GM23338 (cell line): ENCODE measurements at regions not wholly inside any gene's neighbourhood (a gene's known extent, or its start where the extent isn't known, plus 50 kb on each side); places are given as distances from the start of the nearest gene placed in this dataset.

Source experiments
- ATAC-seq: fragments of 200-7000 bp; cut with Tn5 transposase; 3 replicates; pipeline ENCODE4 v1.9.1; 2020
- DNase-seq: peaks from one replicate; pipeline ENCODE4 v3.0.0-alpha.2; 2015; ENCODE audit warnings: low spot score
- H2AFZ ChIP-seq: fragments of 200-600 bp; sonication (generic); 2 replicates; pipeline ENCODE4 v1.8.0; 2016; ENCODE audit warnings: antibody characterized with exemption, mild to moderate bottlenecking, moderate library complexity
- H3F3A ChIP-seq: fragments of 200-600 bp; sonication (generic); replicated peaks from 2 replicates; pipeline ENCODE4 v1.8.0; 2017; ENCODE audit warnings: antibody characterized with exemption, mixed run types, low read depth
- H3K27ac ChIP-seq: fragments of 200-600 bp; sonication (generic); 2 replicates; pipeline ENCODE4 v1.6.1; 2016; ENCODE audit warnings: low read depth
- H3K27me3 ChIP-seq: fragments of 200-600 bp; sonication (generic); 2 replicates; pipeline ENCODE4 v1.8.0; 2016; ENCODE audit warnings: mild to moderate bottlenecking, mixed run types, moderate library complexity; ENCODE audit not compliant: insufficient read depth
- H3K36me3 ChIP-seq: fragments of 200-600 bp; sonication (generic); 2 replicates; pipeline ENCODE4 v1.8.0; 2016; ENCODE audit warnings: mild to moderate bottlenecking; ENCODE audit not compliant: insufficient read depth
- H3K4me1 ChIP-seq: fragments of 200-600 bp; sonication (generic); 2 replicates; pipeline ENCODE4 v1.8.0; 2016; ENCODE audit warnings: mild to moderate bottlenecking, moderate library complexity; ENCODE audit not compliant: insufficient read depth
- H3K4me2 ChIP-seq: fragments of 200-600 bp; sonication (generic); 2 replicates; pipeline ENCODE4 v1.7.1; 2017; ENCODE audit warnings: mixed run types
- H3K4me3 ChIP-seq: fragments of 200-600 bp; sonication (generic); 2 replicates; pipeline ENCODE4 v1.6.1; 2016; ENCODE audit warnings: mixed run types
- H3K79me2 ChIP-seq: fragments of 200-600 bp; sonication (generic); replicated peaks from 2 replicates; pipeline ENCODE4 v1.8.0; 2017; ENCODE audit warnings: mild to moderate bottlenecking; ENCODE audit not compliant: insufficient read depth
- H3K9me2 ChIP-seq: fragments of 200-600 bp; sonication (generic); 2 replicates; pipeline ENCODE4 v1.8.0; 2017; ENCODE audit not compliant: insufficient read depth
- H4K20me1 ChIP-seq: fragments of 200-600 bp; sonication (generic); replicated peaks from 2 replicates; pipeline ENCODE4 v1.8.0; 2017; ENCODE audit warnings: mild to moderate bottlenecking; ENCODE audit not compliant: insufficient read depth
- H3K27ac Mint-ChIP-seq: 2 replicates; pipeline ENCODE4 v1.8.0; 2020; ENCODE audit warnings: inconsistent platforms, mild to moderate bottlenecking, moderate library complexity, mixed read lengths
- H3K27me3 Mint-ChIP-seq: 3 replicates; pipeline ENCODE4 v1.8.0; 2022; ENCODE audit warnings: low read depth, mild to moderate bottlenecking, moderate library complexity, mixed read lengths, inconsistent platforms; ENCODE audit not compliant: insufficient read depth, poor library complexity
- H3K36me3 Mint-ChIP-seq: 3 replicates; pipeline ENCODE4 v1.8.0; 2021; ENCODE audit warnings: low read depth, mild to moderate bottlenecking, inconsistent platforms, moderate library complexity, mixed read lengths
- H3K4me1 Mint-ChIP-seq: 3 replicates; pipeline ENCODE4 v1.8.0; 2020; ENCODE audit warnings: mild to moderate bottlenecking, inconsistent platforms, mixed read lengths
- H3K4me3 Mint-ChIP-seq: 3 replicates; pipeline ENCODE4 v1.8.0; 2021; ENCODE audit warnings: moderate library complexity, mild to moderate bottlenecking, inconsistent platforms, mixed read lengths
- H3K9me3 Mint-ChIP-seq: 3 replicates; pipeline ENCODE4 v1.8.0; 2020; ENCODE audit warnings: moderate library complexity, mild to moderate bottlenecking, inconsistent platforms, mixed read lengths
- CREB1 ChIP-seq: fragments of 250-450 bp; sonication (Bioruptor Pico); IDR thresholded peaks from 2 replicates; pipeline ENCODE4 v1.5.0; 2020; ENCODE audit warnings: low read depth, mild to moderate bottlenecking, moderate library complexity
- CTCF ChIP-seq, 2 experiments: fragments of 200-600 bp in 1 of 2; sonication (generic) in 1 of 2; conservative IDR thresholded peaks; 2 replicates each; pipeline versions ENCODE4 v1.5.1 to v1.6.1; 2016 to 2017; ENCODE audit warnings: antibody characterized with exemption in 2 of 2, low read depth in 2 of 2, mild to moderate bottlenecking in 2 of 2, moderate library complexity in 1 of 2
- POLR2AphosphoS5 ChIP-seq: IDR thresholded peaks from 2 replicates; pipeline ENCODE4 v1.6.1; 2016; ENCODE audit warnings: antibody characterized with exemption, low read depth
- STAT1 ChIP-seq: IDR thresholded peaks from one replicate; pipeline ENCODE4 v1.6.1; 2016; ENCODE audit warnings: antibody characterized with exemption; ENCODE audit not compliant: unreplicated experiment
- ZNF462 ChIP-seq: fragments of 250-450 bp; sonication (Bioruptor Pico); IDR thresholded peaks from 2 replicates; pipeline ENCODE4 v1.5.0; 2020; ENCODE audit warnings: mild to moderate bottlenecking, moderate library complexity

DNA sequence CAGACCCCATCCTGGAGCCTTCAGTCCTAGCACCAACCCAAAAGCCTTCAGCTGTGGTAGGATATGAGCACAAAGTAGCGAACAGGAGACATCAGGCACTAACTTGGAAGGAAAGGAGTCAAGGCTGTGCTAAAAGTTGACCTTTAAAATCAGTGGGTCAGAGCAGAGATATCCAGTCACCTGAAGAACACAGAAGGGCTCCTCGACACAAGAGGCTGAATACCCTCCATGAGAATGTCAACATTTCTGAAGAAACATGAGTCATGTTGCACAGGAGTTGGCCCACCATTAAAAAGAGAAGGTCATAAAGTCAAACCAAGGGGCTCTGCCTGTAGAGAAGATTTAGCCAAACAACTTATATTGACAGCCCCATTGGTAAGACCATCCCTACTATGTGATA is 172.5 kb downstream of the PLPP3 start (continued):
- TF ChIP-seq ZNF462 (CRISPR knock-in tag) = no peak
- TF ChIP-seq STAT1 = no peak

DNA sequence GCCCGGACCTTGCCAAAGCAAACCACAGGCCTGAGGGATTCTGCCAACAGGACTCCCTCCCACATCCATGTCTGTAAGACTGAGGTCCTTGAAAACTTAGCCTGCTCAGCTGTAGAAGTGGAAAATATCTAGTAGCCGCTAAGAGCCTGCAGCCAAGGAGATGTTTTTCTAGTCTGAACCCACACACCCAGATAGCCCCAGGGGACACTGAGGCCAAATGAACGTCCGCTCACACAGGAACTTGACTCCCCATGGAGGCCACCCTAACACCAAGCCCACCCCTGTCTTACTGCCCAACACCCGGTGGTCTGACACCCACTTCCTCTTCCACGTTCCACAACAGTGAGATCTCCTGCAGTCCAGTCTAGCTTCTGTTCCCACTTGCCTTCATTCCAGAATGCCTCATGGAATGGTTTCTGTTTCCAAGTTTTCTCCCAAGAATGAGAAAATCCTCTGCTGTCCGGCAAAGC is 174.8 kb downstream of the PLPP3 start:
- no peak overlapping the region for H3K27ac Mint-ChIP-seq
- H3K27me3 Mint-ChIP-seq = no peaks in the 10 kb centered on the region
- H3K36me3 Mint-ChIP-seq = no peaks in the 10 kb centered on the region

More for the DNA sequence above, 174.8 kb downstream of the PLPP3 start:
- no peaks in the 10 kb centered on the region for H3K79me2 ChIP-seq
- H2AFZ ChIP-seq = no peak overlapping the region
- no peak for DNase-seq
- no peak for TF ChIP-seq CTCF (conservative IDR thresholded peaks at IDR 0.05; ENCODE audit: low read depth in 2 of 2)
- TF ChIP-seq CREB1 (CRISPR knock-in tag) = no peak
- TF ChIP-seq POLR2AphosphoS5 = no peak
- Mint-ChIP-seq H3K9me3 (0 out of 3 replicates have a peak, but pooled peaks cover 2% of the 10 kb centered on the region), H3K4me1 (peaks cover 6% of the 10 kb centered on the region; the same call in 1 of the 3 replicates), H3K4me3 (no peak overlapping the region)
- no peaks in the 10 kb centered on the region for H3F3A ChIP-seq
- H3K36me3 ChIP-seq = no peaks in the 10 kb centered on the region
- no peak for ATAC-seq
- no peak overlapping the region for H3K4me2 ChIP-seq
- H3K4me1 ChIP-seq = no peaks in the 10 kb centered on the region
- no peak overlapping the region for H3K4me3 ChIP-seq
- no peaks in the 10 kb centered on the region for H4K20me1 ChIP-seq
- no peak overlapping the region for H3K27ac ChIP-seq
- H3K9me2 ChIP-seq = peaks cover 9% of the 10 kb centered on the region; the same call in 1 of the 2 replicates
- no peaks in the 10 kb centered on the region for H3K27me3 ChIP-seq
